IMR-90 (cell line): ENCODE measurements at regions not wholly inside any gene's neighbourhood (a gene's known extent, or its start where the extent isn't known, plus 50 kb on each side); places are given as distances from the start of the nearest gene placed in this dataset.

Experiments
- ATAC-seq: fragments of 200-7000 bp; cut with Tn5 transposase; 2 replicates; pipeline ENCODE4 v1.9.1; 2020; ENCODE audit warnings: low read depth, mild to moderate bottlenecking, moderate library complexity
- BruUV-seq: library from RNA; stranded (reverse); fragments of 400-500 nt; replicated peaks from 2 replicates; lab custom pipeline; 2021; lab: Mats Ljungman, UMichigan
- CTCF ChIA-PET: fragments of 300-600 bp; formaldehyde crosslinking; extraction: SDS; loops from one replicate; lab custom pipeline; 2021; ENCODE audit warnings: antibody characterized with exemption; lab: Yijun Ruan, JAX
- POLR2A ChIA-PET: fragments of 300-600 bp; sonication (Branson Sonifier 250); formaldehyde crosslinking; loops from one replicate; lab custom pipeline; 2022; ENCODE audit warnings: antibody characterized with exemption; ENCODE audit not compliant: unreplicated experiment; lab: Charles Lee
- DNase-seq: peaks from one replicate; pipeline ENCODE4 v3.0.0; 2013
- H2AFZ ChIP-seq: replicated peaks from 2 replicates; pipeline ENCODE3; 2013; ENCODE audit warnings: low read length, mild to moderate bottlenecking; ENCODE audit not compliant: poor library complexity
- H2AK5ac ChIP-seq: 2 replicates; pipeline ENCODE4 v1.6.1; 2013; ENCODE audit warnings: low read depth, low read length, inconsistent platforms
- H2AK9ac ChIP-seq: replicated peaks from 2 replicates; pipeline ENCODE3; 2013; ENCODE audit warnings: mild to moderate bottlenecking, low read depth, low read length, moderate library complexity; ENCODE audit not compliant: poor library complexity
- H2BK120ac ChIP-seq: 2 replicates; pipeline ENCODE4 v1.6.1; 2013; ENCODE audit warnings: low read depth, low read length, inconsistent platforms
- H2BK15ac ChIP-seq: 3 replicates; pipeline ENCODE4 v1.6.1; 2013; ENCODE audit warnings: low read depth, low read length, inconsistent platforms
- H2BK20ac ChIP-seq: 2 replicates; pipeline ENCODE4 v1.6.1; 2013; ENCODE audit warnings: low read depth, mild to moderate bottlenecking, inconsistent platforms, low read length, moderate library complexity
- H2BK5ac ChIP-seq: 2 replicates; pipeline ENCODE4 v1.6.1; 2013; ENCODE audit warnings: mild to moderate bottlenecking, low read depth, low read length, inconsistent platforms; ENCODE audit not compliant: poor library complexity, severe bottlenecking
- H3K14ac ChIP-seq: replicated peaks from 2 replicates; pipeline ENCODE4 v1.6.1; 2013; ENCODE audit warnings: low read depth, low read length, inconsistent platforms
- H3K18ac ChIP-seq: 2 replicates; pipeline ENCODE4 v1.6.1; 2013; ENCODE audit warnings: low read depth, low read length, control low read depth
- H3K23ac ChIP-seq: 2 replicates; pipeline ENCODE4 v1.6.1; 2013; ENCODE audit warnings: low read depth, low read length, inconsistent platforms
- H3K27ac ChIP-seq: 2 replicates; pipeline ENCODE4 v1.5.1; 2013; ENCODE audit warnings: mild to moderate bottlenecking, control low read depth, low read length; ENCODE audit not compliant: insufficient read depth
- H3K27me3 ChIP-seq: 2 replicates; pipeline ENCODE4 v1.6.1; 2013; ENCODE audit warnings: low read length; ENCODE audit not compliant: control insufficient read depth, insufficient read depth
- H3K36me3 ChIP-seq: 2 replicates; pipeline ENCODE4 v1.6.1; 2013; ENCODE audit warnings: low read length, mixed read lengths; ENCODE audit not compliant: control insufficient read depth, insufficient read depth
- H3K4ac ChIP-seq: 2 replicates; pipeline ENCODE4 v1.6.1; 2013; ENCODE audit warnings: low read depth, low read length, inconsistent platforms
- H3K4me1 ChIP-seq: 2 replicates; pipeline ENCODE4 v1.6.1; 2013; ENCODE audit warnings: low read length, mixed read lengths; ENCODE audit not compliant: control insufficient read depth, insufficient read depth
- H3K4me2 ChIP-seq: 2 replicates; pipeline ENCODE4 v1.6.1; 2013; ENCODE audit warnings: low read depth, mild to moderate bottlenecking, control low read depth, low read length, moderate library complexity
- H3K4me3 ChIP-seq: 2 replicates; pipeline ENCODE4 v1.5.1; 2013; ENCODE audit warnings: low read depth, mild to moderate bottlenecking, control low read depth, low read length, moderate library complexity; ENCODE audit not compliant: insufficient read depth
- H3K56ac ChIP-seq: 2 replicates; pipeline ENCODE4 v1.6.1; 2013; ENCODE audit warnings: low read length, inconsistent platforms; ENCODE audit not compliant: insufficient read depth; ENCODE audit errors: extremely low read depth
- H3K79me1 ChIP-seq, 2 experiments: 2 replicates each; pipeline ENCODE4 v1.6.1; 2013; ENCODE audit warnings: low read length in 2 of 2, inconsistent platforms in 1 of 2, low read depth in 1 of 2
- H3K9ac ChIP-seq: 2 replicates; pipeline ENCODE4 v1.6.1; 2013; ENCODE audit warnings: low read depth, low read length, control low read depth
- H3K9me1 ChIP-seq: 2 replicates; pipeline ENCODE4 v1.6.1; 2013; ENCODE audit warnings: low read length, inconsistent platforms; ENCODE audit not compliant: insufficient read depth
- H3K9me3 ChIP-seq: 2 replicates; pipeline ENCODE4 v1.6.1; 2013; ENCODE audit warnings: low read length; ENCODE audit not compliant: control insufficient read depth, insufficient read depth
- H4K20me1 ChIP-seq: 2 replicates; pipeline ENCODE4 v1.6.1; 2013; ENCODE audit warnings: low read length, inconsistent platforms; ENCODE audit not compliant: insufficient read depth
- H4K5ac ChIP-seq: 2 replicates; pipeline ENCODE4 v1.6.1; 2013; ENCODE audit warnings: mild to moderate bottlenecking, low read depth, low read length, control low read depth
- H4K8ac ChIP-seq, 2 experiments: 2 replicates each; pipeline ENCODE4 v1.6.1; 2013; ENCODE audit warnings: low read depth in 2 of 2, low read length in 2 of 2, control low read depth in 1 of 2, inconsistent platforms in 1 of 2
- H4K91ac ChIP-seq: 2 replicates; pipeline ENCODE4 v1.6.1; 2013; ENCODE audit warnings: low read depth, low read length, inconsistent platforms; ENCODE audit not compliant: insufficient read depth
- CEBPB ChIP-seq: IDR thresholded peaks from 2 replicates; pipeline ENCODE4 v1.6.1; 2012; ENCODE audit warnings: low read depth, low read length, improper control_type of control experiment
- CHD1 ChIP-seq: IDR thresholded peaks from 2 replicates; pipeline ENCODE4 v1.6.1; 2012; ENCODE audit warnings: low read depth, low read length, improper control_type of control experiment
- ELK1 ChIP-seq: fragments of 150-350 bp; IDR thresholded peaks from 2 replicates; pipeline ENCODE4 v1.6.1; 2016; ENCODE audit warnings: low read depth, mild to moderate bottlenecking, low read length, moderate library complexity, borderline replicate concordance
- MAFK ChIP-seq: IDR thresholded peaks from 2 replicates; pipeline ENCODE4 v1.6.1; 2012; ENCODE audit warnings: low read depth, low read length, improper control_type of control experiment
- MAZ ChIP-seq: IDR thresholded peaks from 2 replicates; pipeline ENCODE4 v1.6.1; 2012; ENCODE audit warnings: low read depth, mild to moderate bottlenecking, low read length, improper control_type of control experiment, moderate library complexity, borderline replicate concordance
- NFE2L2 ChIP-seq: fragments of 150-350 bp; IDR thresholded peaks from 2 replicates; pipeline ENCODE4 v1.6.1; 2016; ENCODE audit warnings: low read depth, mild to moderate bottlenecking, low read length
- POLR2A ChIP-seq: IDR thresholded peaks from 2 replicates; pipeline ENCODE4 v1.6.1; 2012; ENCODE audit warnings: mild to moderate bottlenecking, low read depth, low read length
- RAD21 ChIP-seq: IDR thresholded peaks from 2 replicates; pipeline ENCODE4 v1.6.1; 2012; ENCODE audit warnings: low read length, improper control_type of control experiment
- RCOR1 ChIP-seq: IDR thresholded peaks from 2 replicates; pipeline ENCODE4 v1.6.1; 2012; ENCODE audit warnings: mild to moderate bottlenecking, low read length, improper control_type of control experiment; ENCODE audit not compliant: insufficient replicate concordance
- RFX5 ChIP-seq: IDR thresholded peaks from 2 replicates; pipeline ENCODE4 v1.8.0; 2012; ENCODE audit warnings: low read depth, mild to moderate bottlenecking, low read length, moderate library complexity
- SMC3 ChIP-seq: fragments of 150-350 bp; IDR thresholded peaks from 2 replicates; pipeline ENCODE4 v1.6.1; 2016; ENCODE audit warnings: low read depth, mild to moderate bottlenecking, antibody characterized with exemption, low read length, moderate library complexity
- WGBS, 2 experiments: methylation state at CpG; one replicate each; pipeline versions ENCODE4 v1.1.5 to v1.1.7; 2013; ENCODE audit warnings: missing lambda C conversion rate in 2 of 2; ENCODE audit not compliant: insufficient read length in 1 of 2; ENCODE audit errors: extremely low coverage in 2 of 2; 5-methylcytosine and 5-hydroxymethylcytosine counted together
- dilution Hi-C: fragments of 300-500 bp; cut with HindIII; formaldehyde crosslinking; loops from one replicate; pipeline ENCODE4 v1.14.3; 2018; ENCODE audit warnings: low sequenced_read_pairs; ENCODE audit not compliant: unreplicated experiment
- in situ Hi-C: fragments of 300-500 bp; cut with MboI; formaldehyde crosslinking; loops from 3 replicates; pipeline ENCODE4 v1.14.3; 2019; ENCODE audit warnings: low sequenced_read_pairs, inconsistent platforms, mixed read lengths
- intact Hi-C: fragments of 100-400 bp; cut with micrococcal nuclease; formaldehyde crosslinking; loops from 2 replicates; pipeline ENCODE4 v1.10.0; 2022

DNA sequence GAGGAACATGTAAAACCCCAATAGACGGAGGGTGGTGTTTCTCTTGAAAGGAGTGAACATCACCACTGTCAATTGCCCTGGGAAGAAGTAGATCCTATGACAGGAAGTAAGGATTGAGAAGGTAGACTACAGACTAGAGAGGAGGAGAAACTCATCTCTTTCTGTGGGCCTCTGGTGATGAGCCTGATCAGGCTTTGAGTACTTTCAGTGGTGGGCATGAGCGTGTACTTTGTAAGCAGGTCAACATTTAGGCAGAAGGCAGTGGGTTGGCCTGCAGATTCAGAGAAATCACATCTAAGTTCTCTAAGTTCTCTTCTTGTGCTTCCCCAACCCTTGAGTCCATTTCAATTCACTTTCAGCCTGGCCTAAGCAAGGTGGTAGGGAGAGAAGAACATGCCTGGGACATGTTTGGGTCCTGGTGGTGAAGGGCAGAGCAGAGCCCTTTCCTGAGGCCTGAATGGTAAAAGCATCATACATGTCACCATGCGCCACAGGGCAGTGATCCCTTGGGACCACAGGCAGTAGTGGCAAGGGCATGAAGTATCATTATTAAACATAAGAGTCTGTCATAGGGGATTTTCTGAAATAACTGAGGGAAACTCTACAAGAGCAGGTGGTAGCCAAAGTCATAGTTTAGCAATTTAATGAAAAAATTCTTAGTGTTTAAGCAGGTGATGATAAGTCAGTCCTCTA, 56.4 kb upstream of the ANKRD1 start:
- Histone ChIP-seq H2BK120ac (no peak overlapping the region; the same call in 1 of the 2 replicates), H2BK15ac (no peak overlapping the region), H3K27me3 (no peaks in the 10 kb centered on the region), H3K4ac (no peak overlapping the region), H3K56ac (no peak overlapping the region), H4K8ac (no peak overlapping the region), H3K9ac (no peak overlapping the region), H2BK20ac (peak overlapping the region; percentile 49; the same call in 1 of the 2 replicates), H3K4me2 (no peak overlapping the region), H3K4me3 (no peak overlapping the region), H2AK9ac (peak overlapping the region; percentile 58), H3K27ac (no peak overlapping the region), H4K91ac (peak overlapping the region; percentile 20; the same call in 1 of the 2 replicates), H3K18ac (peak overlapping the region; percentile 52; the same call in 1 of the 2 replicates), H3K9me3 (no peaks in the 10 kb centered on the region), H2AK5ac (no peak overlapping the region), H3K23ac (0 out of 2 replicates have a peak overlapping the region, but pooled peaks have one; percentile 31), H3K36me3 (no peaks in the 10 kb centered on the region), H3K14ac (peak overlapping the region; percentile 41; the same call in 1 of the 2 replicates), H2BK5ac (no peak overlapping the region), H3K4me1 (no peaks in the 10 kb centered on the region), H3K9me1 (0 out of 2 replicates have a peak, but pooled peaks cover 2% of the 10 kb centered on the region), H4K5ac (no peak overlapping the region), H2AFZ (peak overlapping the region; percentile 67), H4K20me1 (no peaks in the 10 kb centered on the region), H3K79me1 (no peaks in the 10 kb centered on the region)
- in situ Hi-C loops = no loop called here
- intact Hi-C loops = loop anchor here (2.0 kb wide), 1 partner anchor 15 kb away; no protein-coding TSS in a partner anchor
- DNase-seq (no peak), ATAC-seq (no peak)
- no peak for TF ChIP-seq CHD1
- no peak for TF ChIP-seq POLR2A
- TF ChIP-seq NFE2L2 = no peak
- no peak for TF ChIP-seq SMC3
- TF ChIP-seq RAD21 = no peak
- no peak for TF ChIP-seq RFX5
- TF ChIP-seq MAFK = no peak
- no peak for TF ChIP-seq ELK1
- TF ChIP-seq CEBPB = no peak
- TF ChIP-seq RCOR1 = no peak
- no peak for TF ChIP-seq MAZ
- dilution Hi-C loops = no loop called here
- ChIA-PET POLR2A (no interaction called here), CTCF (no interaction called here)
- 100% methylated on average over 1 of the region's 3 CpGs; no CpG with 5 or more reads in 1 of the 2 experiments for WGBS, 2 experiments
- BruUV-seq = no TSS peak
